Neural cell (in vitro differentiated cells): ENCODE measurements at regions not wholly inside any gene's neighbourhood (a gene's known extent, or its start where the extent isn't known, plus 50 kb on each side); places are given as distances from the start of the nearest gene placed in this dataset.

ENCODE experiments used
- EP300 ChIP-seq: fragments of 450-650 bp; conservative IDR thresholded peaks from 2 replicates; pipeline ENCODE4 v1.6.1; 2014; ENCODE audit warnings: antibody characterized with exemption, mild to moderate bottlenecking, moderate library complexity; ENCODE audit not compliant: poor library complexity, severe bottlenecking
- EZH2 ChIP-seq: fragments of 200-600, 300-800 bp; shearing (Covaris generic), sonication (generic); IDR thresholded peaks from 2 replicates; pipeline ENCODE4 v1.6.1; 2014; ENCODE audit warnings: antibody characterized with exemption, low read length, borderline replicate concordance, mild to moderate bottlenecking; ENCODE audit not compliant: insufficient read depth, poor library complexity, severe bottlenecking
- MXI1 ChIP-seq: fragments of 450-650 bp; conservative IDR thresholded peaks from 2 replicates; pipeline ENCODE4 v1.6.1; 2014; ENCODE audit warnings: antibody characterized with exemption, mild to moderate bottlenecking; ENCODE audit not compliant: poor library complexity, severe bottlenecking
- POLR2AphosphoS5 ChIP-seq: IDR thresholded peaks from 2 replicates; pipeline ENCODE4 v1.6.1; 2012
- SMC3 ChIP-seq: fragments of 450-650 bp; conservative IDR thresholded peaks from 2 replicates; pipeline ENCODE4 v1.6.1; 2014; ENCODE audit warnings: antibody characterized with exemption, mild to moderate bottlenecking, moderate library complexity; ENCODE audit not compliant: poor library complexity
- TAF1 ChIP-seq: IDR thresholded peaks from 2 replicates; pipeline ENCODE4 v1.6.1; 2012; ENCODE audit warnings: low read depth
- TF ChIP-seq, protein P1 (sequence below): fragments of 450-650 bp; IDR thresholded peaks from 2 replicates; pipeline ENCODE4 v1.5.1; 2014; ENCODE audit warnings: antibody characterized with exemption, mild to moderate bottlenecking, moderate library complexity; ENCODE audit not compliant: poor library complexity, severe bottlenecking

- TF ChIP-seq, protein P1, sequence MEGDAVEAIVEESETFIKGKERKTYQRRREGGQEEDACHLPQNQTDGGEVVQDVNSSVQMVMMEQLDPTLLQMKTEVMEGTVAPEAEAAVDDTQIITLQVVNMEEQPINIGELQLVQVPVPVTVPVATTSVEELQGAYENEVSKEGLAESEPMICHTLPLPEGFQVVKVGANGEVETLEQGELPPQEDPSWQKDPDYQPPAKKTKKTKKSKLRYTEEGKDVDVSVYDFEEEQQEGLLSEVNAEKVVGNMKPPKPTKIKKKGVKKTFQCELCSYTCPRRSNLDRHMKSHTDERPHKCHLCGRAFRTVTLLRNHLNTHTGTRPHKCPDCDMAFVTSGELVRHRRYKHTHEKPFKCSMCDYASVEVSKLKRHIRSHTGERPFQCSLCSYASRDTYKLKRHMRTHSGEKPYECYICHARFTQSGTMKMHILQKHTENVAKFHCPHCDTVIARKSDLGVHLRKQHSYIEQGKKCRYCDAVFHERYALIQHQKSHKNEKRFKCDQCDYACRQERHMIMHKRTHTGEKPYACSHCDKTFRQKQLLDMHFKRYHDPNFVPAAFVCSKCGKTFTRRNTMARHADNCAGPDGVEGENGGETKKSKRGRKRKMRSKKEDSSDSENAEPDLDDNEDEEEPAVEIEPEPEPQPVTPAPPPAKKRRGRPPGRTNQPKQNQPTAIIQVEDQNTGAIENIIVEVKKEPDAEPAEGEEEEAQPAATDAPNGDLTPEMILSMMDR: no peak
- TF ChIP-seq SMC3: no peak
- no peak for TF ChIP-seq EP300
- no peak for TF ChIP-seq EZH2
- no peak for TF ChIP-seq TAF1
- no peak for TF ChIP-seq MXI1
- TF ChIP-seq POLR2AphosphoS5: no peak
Measured at GRCh38 chr1:182236651-182237077, 154.9 kb downstream of the GLUL start.
